NOMO-1 treated with dmso at 0.1 percent for 144 hours (cell line): ENCODE measurements at regions not wholly inside any gene's neighbourhood (a gene's known extent, or its start where the extent isn't known, plus 50 kb on each side); places are given as distances from the start of the nearest gene placed in this dataset.
"Not testable (repeated sequence)": the region's sequence is repeated elsewhere in the genome, so short reads cannot be mapped to it uniquely, and the experiment has no call there.

Experiments
- DNase-seq: peaks from one replicate; lab custom pipeline; 2025; ENCODE audit not compliant: unreplicated experiment; lab: John Stamatoyannopoulos, UW

DNA sequence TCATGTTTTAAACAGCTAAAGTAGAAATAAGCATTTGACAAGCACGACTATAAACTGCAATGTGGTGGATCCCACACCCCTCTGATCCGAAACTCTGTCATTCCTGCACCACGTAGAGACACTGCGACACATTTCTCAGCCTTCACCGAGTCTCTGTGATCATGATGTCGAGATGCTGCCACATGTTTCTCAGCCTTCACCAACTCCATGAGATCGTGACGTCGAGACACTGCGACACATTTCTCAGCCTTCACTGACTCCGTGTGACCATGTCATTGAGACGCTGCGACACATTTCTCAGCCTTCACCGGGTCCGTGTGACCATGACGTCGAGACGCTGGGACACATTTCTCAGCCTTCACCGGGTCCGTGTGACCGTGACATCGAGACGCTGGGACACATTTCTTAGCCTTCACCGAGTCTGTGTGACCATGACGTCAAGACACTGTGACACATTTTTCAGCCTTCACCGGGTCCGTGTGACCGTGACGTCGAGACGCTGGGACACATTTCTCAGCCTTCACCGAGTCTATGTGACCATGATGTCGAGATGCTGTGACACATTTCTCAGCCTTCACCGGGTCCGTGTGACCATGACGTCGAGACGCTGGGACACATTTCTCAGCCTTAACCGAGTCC, 143.0 kb downstream of the TTLL2 start:
- DNase-seq = no peak

DNA sequence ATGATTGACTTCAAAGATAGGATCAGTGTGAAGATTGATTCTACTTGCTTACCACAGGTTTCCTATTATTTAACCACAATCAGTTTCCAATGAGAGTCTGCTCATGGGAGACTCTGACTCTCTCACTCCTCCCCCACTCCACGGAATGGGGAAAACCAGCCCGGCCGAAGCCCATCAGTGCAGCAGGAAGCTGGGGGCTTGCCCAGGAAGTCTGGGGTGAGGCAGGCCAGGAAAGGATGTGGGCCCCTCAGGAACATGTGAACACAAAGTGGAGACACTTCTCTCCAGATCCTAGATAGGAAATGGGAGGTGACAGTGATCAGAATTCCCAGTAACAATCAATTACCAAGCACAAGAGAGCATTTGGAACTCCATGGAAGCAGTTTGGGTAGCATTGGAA, 144.2 kb downstream of the TTLL2 start:
- no peak for DNase-seq

DNA sequence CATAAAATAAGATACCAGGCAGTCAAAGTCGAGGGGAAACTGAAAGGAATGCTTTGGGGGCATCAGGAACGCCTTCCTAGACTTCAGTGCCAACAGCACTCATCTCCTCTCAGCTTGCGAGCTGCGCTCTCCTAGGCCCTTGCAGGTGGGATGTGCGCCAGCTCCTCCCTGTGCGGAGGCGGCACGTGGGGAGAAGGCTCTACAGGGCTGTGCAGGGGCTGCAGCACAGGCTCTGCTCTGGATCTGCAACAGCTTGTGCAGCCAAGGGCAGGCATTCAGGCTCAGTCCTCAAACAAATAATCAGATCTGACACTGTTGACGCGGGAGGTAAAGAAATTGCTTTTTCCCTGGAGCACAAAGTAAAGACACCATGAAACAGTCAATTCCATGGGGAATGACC, 144.8 kb downstream of the TTLL2 start:
- DNase-seq = no peak

DNA sequence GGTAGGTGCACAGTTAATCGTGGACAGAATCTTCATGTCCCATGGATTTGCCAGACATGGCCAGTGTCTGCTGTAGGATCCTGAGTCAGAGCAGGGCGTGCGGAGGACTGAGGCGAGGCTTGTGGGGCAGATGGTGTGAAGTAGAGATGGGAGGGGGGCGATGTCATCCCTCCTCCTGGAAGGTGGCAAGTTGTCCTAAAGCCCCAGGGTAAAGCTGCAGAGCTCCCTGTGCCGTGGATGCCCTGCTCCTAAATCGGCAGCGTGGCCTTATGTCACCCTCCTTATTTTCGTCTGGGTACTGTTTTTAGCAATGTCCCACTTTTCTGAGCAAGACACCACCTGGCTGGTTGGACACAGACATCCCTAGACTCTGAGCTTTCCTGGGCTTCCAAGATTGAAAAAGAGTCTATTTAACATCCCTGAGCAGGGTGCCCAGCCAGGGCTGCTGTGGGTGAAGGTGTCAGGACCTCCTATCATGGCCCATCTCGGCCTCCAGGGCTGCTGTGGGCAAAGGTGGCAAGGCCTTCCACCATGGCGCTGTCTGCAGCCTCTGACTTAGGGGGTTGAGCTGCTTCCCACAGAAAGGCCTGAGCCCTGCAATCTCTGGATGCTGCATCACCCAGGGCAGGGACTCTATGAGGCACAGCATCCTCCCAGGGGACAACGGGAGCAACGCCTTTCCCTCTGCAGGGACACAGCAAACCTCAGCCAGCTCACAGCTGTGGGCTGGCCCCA, 145.4 kb downstream of the TTLL2 start:
- no peak for DNase-seq

DNA sequence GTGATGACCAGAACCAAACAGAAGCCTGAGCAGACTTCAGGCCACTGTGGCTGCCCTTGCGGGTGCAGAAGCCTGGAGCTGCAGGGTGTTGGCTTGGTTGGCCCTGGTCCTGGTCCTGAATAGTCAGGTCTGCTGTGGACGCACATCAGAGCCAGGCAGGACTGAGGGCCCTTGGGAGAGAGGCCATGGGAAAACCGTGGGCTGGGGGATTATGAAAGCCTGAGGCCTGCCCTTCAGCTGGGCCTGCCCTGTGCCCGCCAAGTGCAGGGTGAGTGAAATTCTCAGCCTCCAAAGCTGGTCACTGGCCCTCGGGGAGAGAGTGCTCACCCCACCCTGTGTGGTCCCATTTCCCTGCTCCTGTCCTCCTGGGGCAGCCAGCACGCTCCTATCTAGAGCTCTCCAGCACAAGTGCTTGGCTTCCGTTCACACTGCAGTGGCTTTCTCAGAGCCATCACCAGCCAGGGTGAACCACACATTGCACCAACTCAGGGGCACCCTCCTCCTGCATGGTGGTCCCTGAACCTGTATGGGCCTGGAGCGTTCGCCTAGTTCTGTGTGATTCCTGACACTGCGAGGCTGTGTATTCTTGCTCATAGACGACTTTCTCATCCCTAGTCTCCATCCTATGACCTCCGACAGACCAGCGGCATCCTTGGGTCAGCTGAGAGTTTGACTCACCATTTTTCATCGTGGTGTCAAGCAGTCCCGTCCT, 146.1 kb downstream of the TTLL2 start:
- no peak for DNase-seq

DNA sequence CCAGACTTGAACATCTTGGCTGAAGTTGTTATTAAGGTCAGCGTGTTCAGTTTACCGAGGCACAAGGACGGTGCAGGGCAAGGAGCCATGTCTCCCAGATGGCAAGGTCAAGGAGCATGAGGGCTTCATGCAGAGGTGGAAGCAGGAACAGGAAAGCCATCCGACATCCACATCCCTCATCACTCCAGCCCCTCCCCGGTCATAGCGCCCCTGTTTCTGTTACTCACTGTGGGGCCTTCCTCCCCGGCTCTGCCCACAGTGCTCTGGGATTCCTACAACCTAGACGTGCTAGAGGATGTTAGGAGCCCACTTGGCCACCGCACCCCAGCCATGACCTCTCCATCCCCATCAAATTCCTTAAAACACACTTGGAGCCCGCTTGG, 146.7 kb downstream of the TTLL2 start:
- DNase-seq = no peak

DNA sequence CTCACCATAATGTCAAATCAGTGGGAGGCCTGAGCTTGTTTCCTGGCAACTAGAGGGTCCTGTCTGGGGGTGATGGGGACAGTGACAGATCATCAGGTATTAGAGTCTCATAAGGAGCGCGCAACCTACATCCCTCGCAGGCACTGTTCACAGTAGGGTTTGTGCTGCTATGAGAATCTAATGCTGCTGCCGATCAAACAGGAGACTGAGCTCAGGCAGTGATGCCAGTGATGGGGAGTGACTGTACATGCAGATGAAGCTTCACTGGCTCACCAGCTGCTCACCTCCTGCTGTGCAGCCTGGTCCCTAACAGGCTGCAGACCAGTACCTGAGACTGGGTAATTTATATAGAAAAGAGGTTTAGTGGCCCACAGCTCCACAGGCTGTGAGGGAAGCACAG, 147.3 kb downstream of the TTLL2 start:
- DNase-seq = no peak

DNA sequence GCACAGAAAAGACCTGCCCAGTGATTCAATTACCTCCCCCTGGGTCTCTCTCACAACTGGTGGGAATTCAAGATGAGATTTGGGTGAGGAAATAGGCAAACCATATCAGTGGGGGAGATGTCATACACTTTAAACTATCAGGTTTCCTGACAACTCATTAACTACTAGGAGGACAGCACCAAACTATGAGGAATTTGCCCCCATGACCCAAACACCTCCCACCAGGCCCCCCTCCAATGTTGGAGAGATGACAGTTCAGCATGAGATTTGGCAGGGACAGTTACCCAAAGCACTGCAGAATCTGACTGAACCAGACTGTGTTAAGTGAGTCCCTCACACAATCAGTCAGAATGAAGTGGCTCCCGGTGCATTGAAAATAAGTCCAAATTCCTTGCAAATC, 148.0 kb downstream of the TTLL2 start:
- no peak for DNase-seq

DNA sequence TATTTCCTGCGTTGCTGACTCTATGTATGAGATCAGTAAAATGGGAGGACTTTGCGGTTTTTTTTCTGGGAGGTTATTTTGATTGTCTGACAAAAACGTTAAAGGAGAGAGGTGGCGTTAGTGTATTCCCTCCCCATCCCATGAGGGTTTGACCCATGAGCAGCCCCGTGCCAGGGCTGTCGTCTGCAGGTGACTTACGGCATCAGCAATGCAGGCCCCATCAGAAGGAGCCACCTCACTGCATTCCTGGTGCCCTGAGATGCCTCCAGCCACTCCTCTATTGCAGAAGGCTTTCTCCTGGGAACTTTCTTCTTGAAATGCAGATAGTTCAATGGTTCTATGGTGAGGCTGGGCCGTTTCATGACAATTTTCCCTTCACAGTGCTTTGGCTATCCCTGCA, 149.3 kb downstream of the TTLL2 start:
- DNase-seq = no peak

DNA sequence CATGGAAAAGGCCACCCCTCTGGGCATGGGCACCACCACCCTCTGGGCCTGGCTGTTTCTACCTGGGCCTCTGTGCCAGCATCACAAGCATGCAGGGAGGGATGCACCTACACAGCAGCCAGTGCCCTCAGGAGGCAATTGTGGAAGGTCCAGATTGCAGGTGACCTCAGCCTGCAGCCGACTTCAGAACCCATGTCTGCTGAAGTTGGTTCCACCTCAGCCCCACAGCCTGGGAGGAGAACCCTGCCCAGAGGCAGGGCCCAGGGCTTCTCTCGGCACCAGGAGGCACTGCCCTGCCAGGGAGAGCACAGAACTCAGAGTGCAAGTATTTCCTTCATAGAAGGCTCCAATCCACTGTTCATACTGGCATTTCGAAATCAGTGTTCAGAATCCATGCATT, 149.8 kb downstream of the TTLL2 start:
- no peak for DNase-seq

DNA sequence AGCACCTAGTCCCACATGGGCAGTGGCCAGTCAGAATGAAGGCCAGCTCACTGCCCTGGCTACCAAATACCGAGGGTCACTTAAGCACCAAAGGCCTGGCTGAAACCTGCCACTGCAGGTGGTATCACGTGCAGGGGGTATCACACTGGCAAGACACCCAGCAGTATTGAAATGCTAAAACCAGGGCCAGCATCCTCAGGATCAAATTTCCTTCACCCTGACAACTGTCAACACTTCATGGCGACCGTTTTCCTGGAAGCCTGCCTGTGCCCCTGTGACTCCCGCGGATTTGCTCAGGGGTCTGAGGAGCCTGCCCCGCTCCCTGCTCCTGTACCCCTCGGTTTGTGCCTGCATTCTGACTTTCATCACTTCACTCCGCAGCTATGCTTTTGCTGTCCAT, 151.1 kb downstream of the TTLL2 start:
- DNase-seq = no peak

DNA sequence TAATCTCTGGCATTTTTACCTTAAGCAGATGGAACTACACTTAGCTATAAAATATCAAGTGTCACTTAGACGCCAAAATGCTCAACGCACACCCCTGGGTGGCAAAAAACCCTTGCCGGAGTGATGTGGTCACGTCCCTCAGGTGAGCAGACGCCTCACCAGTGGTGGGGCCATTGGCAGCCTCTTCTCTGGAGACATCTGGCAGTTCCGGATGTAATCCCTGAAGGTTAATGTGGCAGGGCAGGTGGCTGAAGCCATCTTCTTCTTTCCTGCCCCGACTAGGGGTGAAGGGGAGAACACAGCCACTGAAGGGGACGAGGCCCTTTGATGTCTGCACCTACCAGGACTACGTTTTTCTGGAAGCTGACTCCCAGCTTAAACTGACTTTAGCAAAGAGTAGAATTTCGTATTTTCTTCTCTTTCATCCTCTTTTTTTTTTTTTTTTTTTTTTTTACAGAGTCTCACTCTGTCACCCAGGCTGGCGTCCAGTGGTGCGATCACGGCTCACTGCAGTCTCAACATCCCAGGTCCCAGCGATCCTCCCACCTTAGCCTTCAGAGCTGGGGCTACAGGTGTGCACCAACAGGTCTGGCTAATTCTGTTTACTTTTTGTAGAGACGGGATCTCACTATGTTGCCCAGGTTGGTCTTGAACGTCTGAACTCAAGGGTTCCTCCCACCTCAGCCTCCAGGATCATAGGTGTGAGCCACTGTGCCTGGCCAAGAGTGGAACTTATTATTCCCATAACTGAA, 152.1 kb downstream of the TTLL2 start:
- no peak for DNase-seq

DNA sequence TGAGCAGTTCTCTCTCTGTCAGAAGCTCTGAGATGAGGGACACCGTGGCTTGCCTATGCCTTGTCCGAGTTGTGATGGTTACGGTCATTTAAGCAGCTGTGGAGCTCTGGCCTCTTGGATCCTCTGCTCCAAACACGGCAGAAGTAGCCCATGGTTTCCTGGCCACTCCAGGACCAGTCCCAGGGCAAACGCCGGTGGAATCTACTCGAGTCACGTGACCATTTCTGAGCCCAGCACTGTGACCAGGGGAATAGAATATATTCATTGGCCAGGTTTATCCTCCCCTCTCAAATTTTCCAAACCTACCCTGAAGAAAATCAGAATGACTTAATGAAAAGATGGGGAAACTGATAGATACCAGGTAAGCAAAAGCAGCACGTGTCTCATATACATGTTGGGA, 152.8 kb downstream of the TTLL2 start:
- no peak for DNase-seq

DNA sequence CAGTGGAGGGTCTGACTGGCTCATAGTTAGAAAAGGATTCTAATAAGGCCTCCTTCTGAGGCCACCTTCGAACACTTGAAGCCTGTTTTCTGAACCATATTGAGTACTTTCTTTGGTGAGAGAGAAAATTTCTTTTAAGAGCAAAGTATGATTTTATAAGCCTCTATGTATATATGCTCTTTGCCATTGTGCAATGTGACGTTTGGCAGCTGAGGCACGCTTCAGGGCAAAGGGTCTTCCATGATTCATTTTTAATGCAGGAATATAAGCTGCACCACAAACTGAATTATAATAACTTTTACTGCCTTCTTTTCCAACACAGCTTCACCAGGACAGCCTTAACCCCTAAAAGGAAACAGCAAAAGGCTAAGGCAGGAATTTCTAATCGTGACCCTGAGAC, 154.4 kb downstream of the TTLL2 start:
- DNase-seq = no peak

DNA sequence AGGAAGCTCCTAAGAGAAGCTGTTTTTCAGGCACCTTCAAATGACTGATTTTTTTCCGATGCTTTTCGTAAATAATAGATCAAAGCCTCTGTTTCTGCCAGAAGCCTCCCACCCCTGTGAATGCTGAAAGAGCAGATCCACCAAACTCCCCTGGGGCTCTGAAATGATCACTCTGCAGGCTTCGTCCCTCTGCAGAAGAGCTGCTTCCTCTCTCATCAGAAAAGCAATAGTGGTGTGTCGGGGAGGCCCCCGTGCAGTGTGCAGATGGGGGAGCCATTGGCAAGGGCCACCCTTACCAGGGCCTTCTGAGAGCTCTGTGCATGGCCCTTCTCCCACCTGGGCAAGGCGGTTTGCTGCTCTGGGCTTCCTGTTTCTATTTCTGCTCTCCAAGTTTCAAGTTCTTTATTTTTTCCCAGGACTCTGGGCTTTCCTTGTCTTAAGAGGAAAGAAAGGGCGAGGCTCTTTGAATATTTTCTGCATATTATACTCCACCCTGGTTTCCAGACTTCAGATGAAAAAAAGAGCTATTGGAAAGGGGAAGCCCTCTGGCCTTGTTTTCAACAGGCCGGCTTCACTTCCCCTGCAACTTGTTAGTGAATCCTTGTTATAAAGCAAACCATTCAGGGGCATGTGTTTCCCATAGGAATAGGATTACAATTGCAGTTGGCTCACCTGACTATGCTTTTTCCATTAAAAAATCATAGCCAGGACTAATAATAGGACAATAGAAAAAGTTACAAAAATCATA, 155.2 kb downstream of the TTLL2 start:
- DNase-seq = peak; percentile 5

DNA sequence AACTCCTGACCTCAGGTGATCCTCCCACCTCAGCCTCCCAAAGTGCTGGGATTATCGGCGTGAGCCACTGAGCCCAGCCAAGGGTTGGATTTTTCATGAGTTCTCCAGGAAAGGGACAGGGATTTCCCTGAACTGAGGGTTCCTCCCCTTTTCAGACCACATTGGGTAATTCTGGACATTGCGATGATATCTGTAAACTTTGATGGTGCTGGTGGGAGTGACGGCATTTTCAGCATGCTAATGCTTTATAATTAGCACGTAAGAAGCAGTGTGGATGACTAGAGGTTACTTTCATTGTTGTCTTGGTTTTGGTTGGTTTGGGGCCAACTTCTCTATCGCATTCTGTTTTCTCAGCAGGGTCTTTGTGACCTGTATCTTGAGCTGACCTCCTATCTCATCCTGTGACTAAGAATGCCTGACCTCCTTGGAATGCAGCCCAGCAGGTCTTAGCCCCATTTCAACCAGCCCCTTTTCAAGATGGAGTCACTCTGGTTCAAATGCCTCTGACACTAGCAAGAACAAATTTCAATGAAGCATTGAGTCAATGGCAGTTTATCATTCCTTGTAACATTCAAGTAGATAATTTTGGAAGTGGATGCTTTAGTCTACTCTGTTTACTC, 156.5 kb downstream of the TTLL2 start:
- DNase-seq = no peak

DNA sequence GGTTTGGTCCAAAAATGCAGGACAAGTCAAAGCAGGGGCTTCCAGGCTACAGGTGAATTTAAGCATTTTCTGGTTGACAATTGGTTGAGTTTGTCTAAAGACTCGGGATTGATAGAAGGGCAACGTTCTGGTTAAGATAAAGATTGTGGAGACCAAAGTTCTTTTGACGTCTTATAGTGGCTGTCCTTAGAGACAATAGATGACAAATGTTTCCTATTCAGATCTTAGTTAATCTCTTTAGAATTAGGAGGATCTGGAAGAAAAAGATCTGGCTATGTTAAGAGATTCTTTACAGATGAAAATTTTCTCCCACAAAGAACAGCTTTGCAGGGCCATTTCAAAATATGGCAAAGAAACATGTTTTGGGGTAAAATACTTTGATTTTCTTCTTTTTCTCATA, 157.9 kb downstream of the TTLL2 start:
- DNase-seq = not testable (repeated sequence)

DNA sequence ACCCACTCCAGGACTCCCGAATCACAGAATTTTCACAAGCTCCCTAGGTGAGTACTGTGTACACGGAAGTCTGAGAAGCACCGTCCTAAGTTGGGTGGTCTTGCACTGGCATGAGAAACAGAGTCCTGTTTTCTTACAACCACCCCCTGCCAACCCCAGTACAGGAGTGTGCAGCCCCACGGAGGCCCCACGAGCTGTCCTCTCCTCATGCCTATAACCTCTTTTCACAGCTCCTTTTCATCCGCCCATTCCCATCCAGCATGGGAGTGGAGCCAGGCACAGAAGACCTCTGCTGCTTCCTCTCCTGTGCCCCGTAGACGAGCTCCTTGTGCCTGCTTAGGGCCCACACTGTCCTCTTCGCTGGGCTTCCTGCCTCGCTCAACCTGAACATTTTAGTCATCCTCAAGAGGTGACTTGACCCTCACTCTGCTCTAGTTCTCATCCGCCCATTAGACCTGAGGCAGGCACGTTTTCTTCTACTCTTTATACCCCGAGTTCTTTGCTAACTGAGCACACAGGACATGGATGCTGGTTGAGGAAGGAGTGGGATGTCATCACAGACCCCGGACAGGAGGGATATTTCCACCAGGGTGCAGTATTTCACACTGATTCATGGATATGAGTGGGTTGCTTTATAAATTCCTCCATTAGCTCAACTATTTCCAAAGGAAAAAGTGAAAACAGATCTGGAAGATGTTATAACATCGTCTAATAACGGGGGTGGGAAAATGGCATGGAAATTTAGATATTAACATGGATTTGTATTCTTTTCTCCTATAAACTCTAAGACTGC, 160.5 kb downstream of the TTLL2 start:
- no peak for DNase-seq

DNA sequence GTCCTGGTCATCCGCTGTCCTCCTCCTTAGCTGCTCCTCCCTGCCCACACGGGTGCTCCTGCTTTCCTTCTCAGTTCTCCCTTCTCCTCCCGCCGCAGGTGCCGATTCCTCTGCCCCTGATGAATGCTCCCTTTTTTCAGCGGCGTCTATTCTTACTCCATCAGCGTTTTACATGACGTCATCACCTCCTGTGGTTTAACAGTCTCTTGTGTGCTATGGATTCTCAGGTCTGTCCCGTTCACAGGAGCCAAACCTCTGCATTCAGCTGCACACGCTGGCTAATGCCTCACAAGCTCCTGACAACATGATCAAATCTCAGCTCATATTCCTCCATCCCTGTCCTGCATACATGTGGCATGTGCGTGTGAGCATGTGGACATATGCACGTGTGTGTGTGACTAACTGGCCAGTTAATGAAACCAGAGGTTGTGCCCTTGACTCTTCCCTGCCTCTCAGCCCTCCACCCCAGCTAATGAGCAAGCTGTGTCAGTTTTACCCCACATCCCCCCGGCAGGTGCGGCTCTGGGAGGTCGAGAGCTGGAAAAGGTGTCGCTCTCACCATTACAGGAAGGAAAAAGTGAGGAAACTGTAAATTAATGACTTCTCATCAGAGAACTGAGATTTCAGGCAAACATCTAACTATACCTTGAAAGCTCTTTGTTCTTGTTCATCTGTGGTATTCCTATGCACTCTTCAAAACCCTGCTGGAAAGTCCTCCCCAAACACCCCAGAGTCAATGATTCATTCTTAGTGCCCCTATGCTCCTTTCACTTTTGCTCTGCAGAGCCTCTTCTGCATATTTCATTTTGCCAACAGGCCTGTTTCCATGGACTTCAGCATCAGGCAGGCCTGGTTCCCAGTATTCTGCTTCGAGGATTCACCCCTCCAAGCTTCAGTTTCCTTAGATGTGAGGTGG, 163.1 kb downstream of the TTLL2 start:
- no peak for DNase-seq
